GM19023 (cell line): ENCODE measurements at regions not wholly inside any gene's neighbourhood (a gene's known extent, or its start where the extent isn't known, plus 50 kb on each side); places are given as distances from the start of the nearest gene placed in this dataset.

Source experiments
- ATAC-seq: cut with Tn5 transposase; IDR thresholded peaks from one replicate; pipeline ENCODE4 v1.9.1; 2021; ENCODE audit warnings: mild to moderate bottlenecking, moderate library complexity; ENCODE audit not compliant: unreplicated experiment

GRCh38 chr1:219119839-219120238 lies 53.8 kb upstream of the LYPLAL1 start:
- ATAC-seq = no peak

- ATAC-seq = no peak
Observed at GRCh38 chr1:219120624-219121544, 52.8 kb upstream of the LYPLAL1 start.

- no peak for ATAC-seq
Observed at GRCh38 chr1:219121679-219122078, 52.0 kb upstream of the LYPLAL1 start.

GRCh38 chr1:219123036-219123435 lies 50.6 kb upstream of the LYPLAL1 start:
- ATAC-seq = no peak
